Smooth muscle cell (in vitro differentiated cells): ENCODE measurements at regions not wholly inside any gene's neighbourhood (a gene's known extent, or its start where the extent isn't known, plus 50 kb on each side); places are given as distances from the start of the nearest gene placed in this dataset.

ENCODE experiments used
- DNase-seq: peaks from one replicate; lab custom pipeline; 2025; ENCODE audit not compliant: unreplicated experiment; lab: John Stamatoyannopoulos, UW
- H2AFZ ChIP-seq: fragments of 200-600 bp; sonication (generic); 2 replicates; pipeline ENCODE4 v1.6.0; 2016; ENCODE audit warnings: antibody characterized with exemption, low read depth, mild to moderate bottlenecking
- H3F3A ChIP-seq: fragments of 200-600 bp; sonication (generic); 2 replicates; pipeline ENCODE4 v1.6.0; 2017; ENCODE audit warnings: antibody characterized with exemption, low read depth
- H3K27ac ChIP-seq: fragments of 200-600 bp; sonication (generic); 2 replicates; pipeline ENCODE4 v1.5.1; 2016; ENCODE audit warnings: low read depth, mild to moderate bottlenecking
- H3K27me3 ChIP-seq: fragments of 200-600 bp; sonication (generic); 2 replicates; pipeline ENCODE4 v1.6.1; 2016; ENCODE audit warnings: low read depth, mild to moderate bottlenecking
- H3K36me3 ChIP-seq: fragments of 200-600 bp; sonication (generic); 2 replicates; pipeline ENCODE4 v1.5.1; 2016; ENCODE audit warnings: low read depth
- H3K4me1 ChIP-seq: fragments of 200-600 bp; sonication (generic); 2 replicates; pipeline ENCODE4 v1.5.1; 2016; ENCODE audit warnings: low read depth
- H3K4me2 ChIP-seq: fragments of 200-600 bp; sonication (generic); 2 replicates; pipeline ENCODE4 v1.6.0; 2016; ENCODE audit warnings: mild to moderate bottlenecking
- H3K4me3 ChIP-seq: fragments of 200-600 bp; sonication (generic); 2 replicates; pipeline ENCODE4 v1.5.1; 2016; ENCODE audit warnings: mild to moderate bottlenecking
- H3K79me2 ChIP-seq: fragments of 200-600 bp; sonication (generic); 2 replicates; pipeline ENCODE4 v1.6.0; 2016; ENCODE audit warnings: low read depth, mild to moderate bottlenecking
- H3K9ac ChIP-seq: fragments of 200-600 bp; sonication (generic); 2 replicates; pipeline ENCODE4 v1.6.0; 2016; ENCODE audit warnings: low read depth
- H3K9me3 ChIP-seq: fragments of 200-600 bp; sonication (generic); replicated peaks from 2 replicates; pipeline ENCODE4 v1.5.1; 2016; ENCODE audit warnings: low read depth
- H4K20me1 ChIP-seq: fragments of 200-600 bp; sonication (generic); 2 replicates; pipeline ENCODE4 v1.6.0; 2016; ENCODE audit warnings: low read depth
- CTCF ChIP-seq: fragments of 200-600 bp; sonication (generic); IDR thresholded peaks from 2 replicates; pipeline ENCODE4 v1.5.1; 2017; ENCODE audit warnings: borderline replicate concordance, mild to moderate bottlenecking, antibody characterized with exemption; ENCODE audit not compliant: insufficient read depth, poor library complexity, severe bottlenecking
- WGBS: methylation state at CpG from one replicate; pipeline ENCODE4 v1.1.7; 2016; ENCODE audit warnings: low lambda C conversion rate; 5-methylcytosine and 5-hydroxymethylcytosine counted together

GRCh38 chr1:93746021-93746812 is 64.6 kb upstream of the BCAR3 start:
- Histone ChIP-seq H3K4me3 (no peak overlapping the region), H3K36me3 (no peaks in the 10 kb centered on the region), H4K20me1 (no peaks in the 10 kb centered on the region), H3K79me2 (no peaks in the 10 kb centered on the region), H3K27me3 (no peaks in the 10 kb centered on the region), H3K9me3 (no peaks in the 10 kb centered on the region), H3K9ac (no peak overlapping the region), H3F3A (no peaks in the 10 kb centered on the region), H3K4me1 (peaks cover 6% of the 10 kb centered on the region), H2AFZ (no peak overlapping the region), H3K27ac (no peak overlapping the region), H3K4me2 (no peak overlapping the region)
- no peak for DNase-seq
- no peak for TF ChIP-seq CTCF
- 94% methylated on average over 6 of the region's 6 CpGs for WGBS

GRCh38 chr1:93744299-93744988 is 62.8 kb upstream of the BCAR3 start:
- Histone ChIP-seq H3K4me1 (peaks cover 19% of the 10 kb centered on the region), H3K4me3 (no peak overlapping the region), H3K9me3 (no peaks in the 10 kb centered on the region), H3K27ac (no peak overlapping the region), H2AFZ (no peak overlapping the region), H3K36me3 (no peaks in the 10 kb centered on the region), H3K4me2 (no peak overlapping the region), H3K9ac (no peak overlapping the region), H3F3A (peaks cover 5% of the 10 kb centered on the region), H4K20me1 (no peaks in the 10 kb centered on the region), H3K79me2 (no peaks in the 10 kb centered on the region), H3K27me3 (no peaks in the 10 kb centered on the region)
- TF ChIP-seq CTCF = no peak
- 72% methylated on average over 7 of the region's 7 CpGs for WGBS
- no peak for DNase-seq

- DNase-seq = no peak
- Histone ChIP-seq H2AFZ (no peak overlapping the region), H3F3A (peaks cover 5% of the 10 kb centered on the region), H3K4me3 (no peak overlapping the region), H3K9ac (no peak overlapping the region), H4K20me1 (no peaks in the 10 kb centered on the region), H3K4me2 (no peak overlapping the region), H3K9me3 (no peaks in the 10 kb centered on the region), H3K36me3 (no peaks in the 10 kb centered on the region), H3K79me2 (no peaks in the 10 kb centered on the region), H3K27me3 (no peaks in the 10 kb centered on the region), H3K27ac (no peak overlapping the region), H3K4me1 (peaks cover 19% of the 10 kb centered on the region)
- no peak for TF ChIP-seq CTCF
- WGBS = 100% methylated on average over 1 of the region's 1 CpG
These were observed 61.8 kb upstream of the BCAR3 start for GRCh38 chr1:93743465-93743864.

- H3K4me2 ChIP-seq = peak overlapping the region; percentile 43
- H3K9me3 ChIP-seq = no peaks in the 10 kb centered on the region
- peaks cover 20% of the 10 kb centered on the region for H3K4me1 ChIP-seq
- H3K4me3 ChIP-seq = no peak overlapping the region
- H3K9ac ChIP-seq = no peak overlapping the region
- H4K20me1 ChIP-seq = no peaks in the 10 kb centered on the region
- no peak for DNase-seq
- peaks cover 10% of the 10 kb centered on the region for H3F3A ChIP-seq
- no peaks in the 10 kb centered on the region for H3K27me3 ChIP-seq
- H2AFZ ChIP-seq = peak overlapping the region; percentile 65
- no peaks in the 10 kb centered on the region for H3K79me2 ChIP-seq
- H3K27ac ChIP-seq = no peak overlapping the region
- TF ChIP-seq CTCF = no peak
- H3K36me3 ChIP-seq = no peaks in the 10 kb centered on the region
- 44% methylated on average over 12 of the region's 12 CpGs for WGBS
These were observed 59.0 kb upstream of the BCAR3 start for GRCh38 chr1:93740601-93741031.
